ENCODE measurements at regions not wholly inside any gene's neighbourhood (a gene's known extent, or its start where the extent isn't known, plus 50 kb on each side); places are given as distances from the start of the nearest gene placed in this dataset.

DNA sequence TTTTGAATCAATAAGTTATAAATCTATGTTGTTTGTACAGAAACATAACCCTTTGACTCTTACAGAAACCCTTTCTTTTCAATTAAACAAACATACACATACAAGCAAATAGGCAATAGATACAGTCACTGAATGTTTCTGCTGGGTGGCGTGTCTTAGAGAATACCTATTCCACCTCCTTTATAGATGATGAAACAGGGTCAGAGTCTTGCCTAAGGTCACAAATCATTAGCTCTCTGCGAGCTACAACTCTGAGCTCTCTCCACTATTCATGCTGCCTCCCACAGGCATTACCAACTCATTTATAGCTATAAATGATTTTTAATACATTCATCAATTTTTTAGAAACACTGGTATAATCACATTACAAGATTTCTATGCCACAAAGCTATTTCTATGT is 152.6 kb downstream of the RSL24D1 start:
- no peak for FAIRE-seq

GRCh38 chr15:55037071-55037470 is 159.7 kb downstream of the RSL24D1 start:
- Histone ChIP-seq H3K27me3 (ENCODE audit: control insufficient read depth, insufficient read depth, low read length) (no peaks in the 10 kb centered on the region), H3K4me3 (ENCODE audit: low read depth, low read length) (no peak overlapping the region), H3K36me3 (ENCODE audit: control insufficient read depth, insufficient read depth, low read length) (no peaks in the 10 kb centered on the region)
- FAIRE-seq (no peak), DNase-seq (ENCODE audit: low read depth) (no peak)
- TF ChIP-seq, protein P1, sequence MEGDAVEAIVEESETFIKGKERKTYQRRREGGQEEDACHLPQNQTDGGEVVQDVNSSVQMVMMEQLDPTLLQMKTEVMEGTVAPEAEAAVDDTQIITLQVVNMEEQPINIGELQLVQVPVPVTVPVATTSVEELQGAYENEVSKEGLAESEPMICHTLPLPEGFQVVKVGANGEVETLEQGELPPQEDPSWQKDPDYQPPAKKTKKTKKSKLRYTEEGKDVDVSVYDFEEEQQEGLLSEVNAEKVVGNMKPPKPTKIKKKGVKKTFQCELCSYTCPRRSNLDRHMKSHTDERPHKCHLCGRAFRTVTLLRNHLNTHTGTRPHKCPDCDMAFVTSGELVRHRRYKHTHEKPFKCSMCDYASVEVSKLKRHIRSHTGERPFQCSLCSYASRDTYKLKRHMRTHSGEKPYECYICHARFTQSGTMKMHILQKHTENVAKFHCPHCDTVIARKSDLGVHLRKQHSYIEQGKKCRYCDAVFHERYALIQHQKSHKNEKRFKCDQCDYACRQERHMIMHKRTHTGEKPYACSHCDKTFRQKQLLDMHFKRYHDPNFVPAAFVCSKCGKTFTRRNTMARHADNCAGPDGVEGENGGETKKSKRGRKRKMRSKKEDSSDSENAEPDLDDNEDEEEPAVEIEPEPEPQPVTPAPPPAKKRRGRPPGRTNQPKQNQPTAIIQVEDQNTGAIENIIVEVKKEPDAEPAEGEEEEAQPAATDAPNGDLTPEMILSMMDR (IDR thresholded peaks at IDR 0.05; ENCODE audit: insufficient read depth, low read length, severe bottlenecking) = no peak

More for the DNA sequence above, 152.6 kb downstream of the RSL24D1 start:
- H3K4me3 ChIP-seq (ENCODE audit: low read depth, low read length) = no peak overlapping the region
- DNase-seq (ENCODE audit: low read depth) = no peak
- H3K36me3 ChIP-seq (ENCODE audit: control insufficient read depth, insufficient read depth, low read length) = no peaks in the 10 kb centered on the region
- no peaks in the 10 kb centered on the region for H3K27me3 ChIP-seq (ENCODE audit: control insufficient read depth, insufficient read depth, low read length)
- TF ChIP-seq, protein P1 (IDR thresholded peaks at IDR 0.05; ENCODE audit: insufficient read depth, low read length, severe bottlenecking) = no peak

GRCh38 chr15:55035749-55036148 is 161.0 kb downstream of the RSL24D1 start:
- FAIRE-seq = no peak
- DNase-seq (ENCODE audit: low read depth) = no peak
- no peak overlapping the region for H3K4me3 ChIP-seq (ENCODE audit: low read depth, low read length)
- TF ChIP-seq, protein P1 (IDR thresholded peaks at IDR 0.05; ENCODE audit: insufficient read depth, low read length, severe bottlenecking) = no peak
- H3K36me3 ChIP-seq (ENCODE audit: control insufficient read depth, insufficient read depth, low read length) = no peaks in the 10 kb centered on the region
- H3K27me3 ChIP-seq (ENCODE audit: control insufficient read depth, insufficient read depth, low read length) = no peaks in the 10 kb centered on the region

- no peaks in the 10 kb centered on the region for H3K27me3 ChIP-seq (ENCODE audit: control insufficient read depth, insufficient read depth, low read length)
- no peak for DNase-seq (ENCODE audit: low read depth)
- no peak for FAIRE-seq
- H3K36me3 ChIP-seq (ENCODE audit: control insufficient read depth, insufficient read depth, low read length) = no peaks in the 10 kb centered on the region
- no peak overlapping the region for H3K4me3 ChIP-seq (ENCODE audit: low read depth, low read length)
- TF ChIP-seq, protein P1 (IDR thresholded peaks at IDR 0.05; ENCODE audit: insufficient read depth, low read length, severe bottlenecking) = no peak
Measured at GRCh38 chr15:55033574-55033973, 163.2 kb downstream of the RSL24D1 start.

DNA sequence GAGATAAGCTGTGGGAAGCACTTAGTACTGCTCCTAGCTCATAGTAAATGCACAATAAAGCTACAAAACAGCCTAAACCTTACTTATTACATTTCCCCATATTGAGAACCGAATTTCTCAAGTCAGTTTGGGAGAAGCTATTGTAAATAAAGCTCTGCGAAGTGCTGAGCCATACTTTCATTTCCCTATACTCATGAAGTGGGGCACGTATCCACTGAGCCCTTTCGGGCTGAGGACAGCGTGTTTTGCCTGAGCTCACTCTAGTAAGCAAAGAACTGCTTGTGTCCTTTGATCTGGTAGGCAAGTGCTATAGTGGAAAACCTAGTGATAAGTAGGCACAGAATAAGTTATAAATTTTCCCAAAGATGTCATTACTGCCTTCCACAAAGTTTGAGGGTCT is 165.0 kb downstream of the RSL24D1 start:
- DNase-seq (ENCODE audit: low read depth) (no peak), FAIRE-seq (no peak)
- TF ChIP-seq, protein P1 (IDR thresholded peaks at IDR 0.05; ENCODE audit: insufficient read depth, low read length, severe bottlenecking) = no peak
- Histone ChIP-seq H3K27me3 (ENCODE audit: control insufficient read depth, insufficient read depth, low read length) (no peaks in the 10 kb centered on the region), H3K4me3 (ENCODE audit: low read depth, low read length) (no peak overlapping the region), H3K36me3 (ENCODE audit: control insufficient read depth, insufficient read depth, low read length) (no peaks in the 10 kb centered on the region)

- no peak for FAIRE-seq
- TF ChIP-seq, protein P1 (IDR thresholded peaks at IDR 0.05; ENCODE audit: insufficient read depth, low read length, severe bottlenecking) = no peak
- no peak for DNase-seq (ENCODE audit: low read depth)
- Histone ChIP-seq H3K4me3 (ENCODE audit: low read depth, low read length) (no peak overlapping the region), H3K36me3 (ENCODE audit: control insufficient read depth, insufficient read depth, low read length) (no peaks in the 10 kb centered on the region), H3K27me3 (ENCODE audit: control insufficient read depth, insufficient read depth, low read length) (no peaks in the 10 kb centered on the region)
Measured at GRCh38 chr15:55026381-55026780, 170.4 kb downstream of the RSL24D1 start.

All from bronchial epithelial cell (primary cell).